ENCODE measurements at regions not wholly inside any gene's neighbourhood (a gene's known extent, or its start where the extent isn't known, plus 50 kb on each side); places are given as distances from the start of the nearest gene placed in this dataset.

- no peak overlapping the region for H3K27ac Mint-ChIP-seq
- no peak overlapping the region for H3K4me3 Mint-ChIP-seq
- H3K9me3 Mint-ChIP-seq, result peaks cover 9% of the 10 kb centered on the region
- POLR2A ChIA-PET, result no interaction called here
- intact Hi-C loops (cut with micrococcal nuclease), result no loop called here
- no peaks in the 10 kb centered on the region for H3K4me1 Mint-ChIP-seq (ENCODE audit: low read depth)
- no peak for ATAC-seq
- H3K27me3 Mint-ChIP-seq, result no peaks in the 10 kb centered on the region
- no peak for DNase-seq
- no peak for TF ChIP-seq CTCF (IDR thresholded peaks at IDR 0.05)
- H3K36me3 Mint-ChIP-seq (ENCODE audit: low read depth), result no peaks in the 10 kb centered on the region
- CTCF ChIA-PET, result no interaction called here
Observed at GRCh38 chr18:11260961-11261461, 111.6 kb upstream of the PIEZO2 start.

GRCh38 chr18:11259469-11260150, 110.2 kb upstream of the PIEZO2 start:
- no peaks in the 10 kb centered on the region for H3K36me3 Mint-ChIP-seq (ENCODE audit: low read depth)
- no peak overlapping the region for H3K4me3 Mint-ChIP-seq
- ChIA-PET POLR2A (no interaction called here), CTCF (no interaction called here)
- H3K27me3 Mint-ChIP-seq, result no peaks in the 10 kb centered on the region
- H3K9me3 Mint-ChIP-seq, result peaks cover 7% of the 10 kb centered on the region
- ATAC-seq (no peak), DNase-seq (no peak)
- intact Hi-C loops (cut with micrococcal nuclease), result no loop called here
- H3K27ac Mint-ChIP-seq, result no peak overlapping the region
- TF ChIP-seq CTCF (IDR thresholded peaks at IDR 0.05), result no peak
- H3K4me1 Mint-ChIP-seq (ENCODE audit: low read depth), result no peaks in the 10 kb centered on the region

GRCh38 chr18:11258039-11258610, 108.8 kb upstream of the PIEZO2 start:
- no peak overlapping the region for H3K4me3 Mint-ChIP-seq
- ATAC-seq, result no peak
- no peak for DNase-seq
- no peak for TF ChIP-seq CTCF (IDR thresholded peaks at IDR 0.05)
- no peak overlapping the region for H3K27ac Mint-ChIP-seq
- no peaks in the 10 kb centered on the region for H3K4me1 Mint-ChIP-seq (ENCODE audit: low read depth)
- intact Hi-C loops (cut with micrococcal nuclease), result no loop called here
- no peaks in the 10 kb centered on the region for H3K27me3 Mint-ChIP-seq
- CTCF ChIA-PET, result no interaction called here
- POLR2A ChIA-PET, result no interaction called here
- H3K36me3 Mint-ChIP-seq (ENCODE audit: low read depth), result no peaks in the 10 kb centered on the region
- no peaks in the 10 kb centered on the region for H3K9me3 Mint-ChIP-seq

GRCh38 chr18:11256251-11256650, 106.9 kb upstream of the PIEZO2 start:
- no peaks in the 10 kb centered on the region for H3K4me1 Mint-ChIP-seq (ENCODE audit: low read depth)
- H3K4me3 Mint-ChIP-seq, result no peak overlapping the region
- H3K27me3 Mint-ChIP-seq, result no peaks in the 10 kb centered on the region
- ChIA-PET POLR2A (no interaction called here), CTCF (no interaction called here)
- no peak for TF ChIP-seq CTCF (IDR thresholded peaks at IDR 0.05)
- DNase-seq (no peak), ATAC-seq (no peak)
- intact Hi-C loops (cut with micrococcal nuclease), result no loop called here
- H3K27ac Mint-ChIP-seq, result no peak overlapping the region
- H3K9me3 Mint-ChIP-seq, result no peaks in the 10 kb centered on the region
- H3K36me3 Mint-ChIP-seq (ENCODE audit: low read depth), result no peaks in the 10 kb centered on the region

GRCh38 chr18:11251891-11252270, 102.5 kb upstream of the PIEZO2 start:
- no peak overlapping the region for H3K4me3 Mint-ChIP-seq
- H3K9me3 Mint-ChIP-seq, result no peaks in the 10 kb centered on the region
- H3K27ac Mint-ChIP-seq, result no peak overlapping the region
- H3K27me3 Mint-ChIP-seq, result peaks cover 2% of the 10 kb centered on the region
- intact Hi-C loops (cut with micrococcal nuclease), result no loop called here
- ATAC-seq, result no peak
- POLR2A ChIA-PET, result no interaction called here
- CTCF ChIA-PET, result no interaction called here
- no peaks in the 10 kb centered on the region for H3K36me3 Mint-ChIP-seq (ENCODE audit: low read depth)
- no peak for TF ChIP-seq CTCF (IDR thresholded peaks at IDR 0.05)
- no peaks in the 10 kb centered on the region for H3K4me1 Mint-ChIP-seq (ENCODE audit: low read depth)
- no peak for DNase-seq
